ENCODE measurements at regions not wholly inside any gene's neighbourhood (a gene's known extent, or its start where the extent isn't known, plus 50 kb on each side); places are given as distances from the start of the nearest gene placed in this dataset.

DNA sequence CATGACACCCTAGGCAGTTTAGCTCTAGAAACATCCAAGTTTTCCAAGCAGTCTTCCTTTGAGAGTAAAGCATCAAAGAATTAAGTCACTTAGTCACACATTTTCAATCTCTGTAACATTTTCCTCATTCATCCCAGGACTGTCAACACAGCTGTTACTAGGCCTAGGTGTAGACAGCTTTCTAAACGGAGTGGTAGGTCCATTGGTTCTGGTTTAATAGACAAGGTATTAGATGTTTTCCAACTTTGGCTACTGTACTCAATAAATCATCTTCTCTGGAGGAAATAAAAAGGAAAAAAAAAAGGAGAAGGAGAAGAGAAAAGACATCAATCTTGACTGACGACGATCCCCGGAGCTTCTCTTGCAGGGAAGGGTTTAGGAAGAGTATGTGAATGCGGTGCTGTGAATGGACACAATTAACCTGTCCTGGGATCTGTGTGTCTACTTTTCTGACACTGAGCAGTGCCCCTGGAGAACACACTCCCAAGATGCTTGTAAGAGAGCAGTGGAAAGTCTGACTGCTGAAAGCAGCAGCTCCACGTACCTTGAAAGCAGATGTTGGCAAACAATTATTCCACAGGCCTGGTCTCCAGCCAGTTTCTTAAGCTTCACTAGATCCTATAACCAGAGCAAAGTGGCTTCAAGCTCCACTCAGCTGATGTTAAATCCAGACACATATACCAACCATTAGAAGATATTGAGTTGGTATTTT, 59.1 kb downstream of the CXCL12 start:
- TF ChIP-seq CTCF (IDR thresholded peaks at IDR 0.05), result no peak
- TF ChIP-seq POLR2A (IDR thresholded peaks at IDR 0.05; ENCODE audit: low read depth), result no peak
